ENCODE measurements at regions not wholly inside any gene's neighbourhood (a gene's known extent, or its start where the extent isn't known, plus 50 kb on each side); places are given as distances from the start of the nearest gene placed in this dataset.

DNA sequence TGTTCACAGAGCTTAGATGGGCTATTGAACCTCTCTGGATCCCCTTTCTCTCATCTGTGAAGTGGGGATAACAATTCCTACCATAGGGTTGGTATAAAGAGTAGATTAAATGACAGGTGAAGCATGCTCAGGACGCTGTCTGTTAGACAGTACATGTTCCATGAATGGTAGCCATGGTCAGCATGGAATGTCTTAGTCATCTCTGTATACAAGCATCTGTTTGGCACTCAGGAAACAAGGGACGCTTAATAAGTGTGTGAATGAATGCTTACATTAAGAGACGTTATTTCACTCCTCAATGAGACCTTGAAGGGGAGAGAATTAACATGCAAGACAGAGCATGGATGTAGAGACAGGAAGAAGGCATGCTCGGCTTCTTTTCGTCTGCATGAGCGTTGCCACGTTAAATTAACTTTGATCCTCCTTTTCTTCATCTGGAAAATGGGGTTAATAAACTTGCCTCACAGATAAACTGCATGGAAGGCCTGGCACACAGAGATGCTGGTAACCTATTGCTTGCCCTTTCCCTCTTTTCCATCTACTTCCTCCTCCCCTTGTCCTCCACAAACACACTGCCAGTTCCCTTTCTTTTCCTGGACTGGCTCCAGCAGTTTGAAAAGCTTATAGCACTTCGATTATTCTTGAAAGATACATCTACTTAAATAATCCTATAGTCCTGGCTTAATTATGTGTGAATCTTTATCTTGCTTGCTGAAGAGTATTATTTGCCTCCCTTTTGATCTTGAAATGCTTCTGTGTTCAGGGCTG lies 267.2 kb upstream of the MTNR1B start:
- TF ChIP-seq, protein P1, sequence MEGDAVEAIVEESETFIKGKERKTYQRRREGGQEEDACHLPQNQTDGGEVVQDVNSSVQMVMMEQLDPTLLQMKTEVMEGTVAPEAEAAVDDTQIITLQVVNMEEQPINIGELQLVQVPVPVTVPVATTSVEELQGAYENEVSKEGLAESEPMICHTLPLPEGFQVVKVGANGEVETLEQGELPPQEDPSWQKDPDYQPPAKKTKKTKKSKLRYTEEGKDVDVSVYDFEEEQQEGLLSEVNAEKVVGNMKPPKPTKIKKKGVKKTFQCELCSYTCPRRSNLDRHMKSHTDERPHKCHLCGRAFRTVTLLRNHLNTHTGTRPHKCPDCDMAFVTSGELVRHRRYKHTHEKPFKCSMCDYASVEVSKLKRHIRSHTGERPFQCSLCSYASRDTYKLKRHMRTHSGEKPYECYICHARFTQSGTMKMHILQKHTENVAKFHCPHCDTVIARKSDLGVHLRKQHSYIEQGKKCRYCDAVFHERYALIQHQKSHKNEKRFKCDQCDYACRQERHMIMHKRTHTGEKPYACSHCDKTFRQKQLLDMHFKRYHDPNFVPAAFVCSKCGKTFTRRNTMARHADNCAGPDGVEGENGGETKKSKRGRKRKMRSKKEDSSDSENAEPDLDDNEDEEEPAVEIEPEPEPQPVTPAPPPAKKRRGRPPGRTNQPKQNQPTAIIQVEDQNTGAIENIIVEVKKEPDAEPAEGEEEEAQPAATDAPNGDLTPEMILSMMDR (IDR thresholded peaks at IDR 0.05), result no peak
- TF ChIP-seq POLR2A (IDR thresholded peaks at IDR 0.05; ENCODE audit: low read length) (no peak), RCOR1 (IDR thresholded peaks at IDR 0.05; ENCODE audit: low read depth, low read length) (no peak), SMC3 (IDR thresholded peaks at IDR 0.05) (no peak), CHD2 (IDR thresholded peaks at IDR 0.05; ENCODE audit: low read length, partially characterized antibody) (no peak), EP300 (IDR thresholded peaks at IDR 0.05) (no peak), REST (IDR thresholded peaks at IDR 0.05) (no peak), SREBF2 (IDR thresholded peaks at IDR 0.05) (no peak), NR3C1 (IDR thresholded peaks at IDR 0.05) (no peak), MAX (IDR thresholded peaks at IDR 0.05) (no peak), RAD21 (conservative IDR thresholded peaks at IDR 0.05 in 1 of 2, IDR thresholded peaks at IDR 0.05 in 1 of 2) (no peak)
- TF ChIP-seq, protein P2, sequence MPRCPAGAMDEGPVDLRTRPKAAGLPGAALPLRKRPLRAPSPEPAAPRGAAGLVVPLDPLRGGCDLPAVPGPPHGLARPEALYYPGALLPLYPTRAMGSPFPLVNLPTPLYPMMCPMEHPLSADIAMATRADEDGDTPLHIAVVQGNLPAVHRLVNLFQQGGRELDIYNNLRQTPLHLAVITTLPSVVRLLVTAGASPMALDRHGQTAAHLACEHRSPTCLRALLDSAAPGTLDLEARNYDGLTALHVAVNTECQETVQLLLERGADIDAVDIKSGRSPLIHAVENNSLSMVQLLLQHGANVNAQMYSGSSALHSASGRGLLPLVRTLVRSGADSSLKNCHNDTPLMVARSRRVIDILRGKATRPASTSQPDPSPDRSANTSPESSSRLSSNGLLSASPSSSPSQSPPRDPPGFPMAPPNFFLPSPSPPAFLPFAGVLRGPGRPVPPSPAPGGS (IDR thresholded peaks at IDR 0.05), result no peak
